ENCODE measurements at regions not wholly inside any gene's neighbourhood (a gene's known extent, or its start where the extent isn't known, plus 50 kb on each side); places are given as distances from the start of the nearest gene placed in this dataset.
"Not testable (repeated sequence)": the region's sequence is repeated elsewhere in the genome, so short reads cannot be mapped to it uniquely, and the experiment has no call there.

DNA sequence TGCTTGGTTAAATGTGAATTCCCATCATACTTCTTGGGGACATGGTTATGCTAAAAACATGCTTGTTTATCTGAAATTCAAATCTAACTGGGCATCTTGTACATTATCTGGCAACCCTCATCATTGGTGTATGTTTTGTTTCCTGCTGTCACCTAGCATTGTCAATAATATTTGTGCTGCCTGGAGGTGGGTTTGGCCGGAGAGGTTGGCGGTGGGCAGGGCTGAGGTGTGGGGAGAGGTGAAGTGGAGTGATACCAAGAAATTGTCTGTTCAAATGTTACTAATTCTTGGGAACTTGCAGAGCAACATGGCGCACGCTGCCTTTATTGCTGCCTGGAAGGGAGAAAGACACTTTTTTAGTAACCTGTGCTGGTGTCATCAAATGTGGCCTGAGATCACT, 280.5 kb downstream of the VRK1 start:
- DNase-seq, result no peak

DNA sequence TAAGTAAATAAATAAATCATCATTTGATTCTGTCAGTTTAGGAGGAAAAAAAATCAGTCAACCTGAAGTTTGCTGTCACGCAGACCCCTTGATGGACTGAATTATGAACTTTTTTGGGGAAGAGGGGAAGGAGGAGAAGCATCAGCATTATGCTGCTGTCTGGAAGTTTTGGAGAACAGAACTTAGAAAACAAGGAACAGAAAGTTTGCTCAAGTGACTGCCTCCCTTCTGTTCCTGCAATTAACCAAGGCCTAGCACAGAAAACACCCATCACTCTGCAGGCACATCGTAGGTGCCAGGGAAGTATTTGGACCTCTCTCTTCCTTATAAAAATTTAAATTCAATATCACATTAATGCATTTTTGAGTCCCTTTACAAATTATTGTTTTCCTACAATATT, 283.8 kb downstream of the VRK1 start:
- DNase-seq, result no peak

DNA sequence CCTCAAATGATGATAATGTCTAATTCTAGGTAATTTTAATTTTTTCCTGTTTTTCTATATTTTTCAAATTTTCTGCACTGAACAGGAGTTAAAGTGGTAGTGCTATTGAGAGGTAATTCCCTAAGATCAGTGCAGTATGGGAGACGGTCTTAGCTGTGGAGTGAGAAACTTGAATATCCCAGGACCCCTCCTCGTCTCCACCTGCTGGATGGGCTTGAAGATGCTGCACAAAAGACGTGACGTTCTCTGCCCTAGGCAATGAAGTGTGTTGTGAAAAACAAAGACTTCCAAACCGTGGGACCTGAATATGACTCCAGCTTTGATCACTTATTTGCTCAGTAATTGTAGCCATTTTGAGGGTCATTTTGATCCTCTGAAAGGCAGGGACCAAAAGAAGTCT, 298.1 kb downstream of the VRK1 start:
- DNase-seq, result no peak

DNA sequence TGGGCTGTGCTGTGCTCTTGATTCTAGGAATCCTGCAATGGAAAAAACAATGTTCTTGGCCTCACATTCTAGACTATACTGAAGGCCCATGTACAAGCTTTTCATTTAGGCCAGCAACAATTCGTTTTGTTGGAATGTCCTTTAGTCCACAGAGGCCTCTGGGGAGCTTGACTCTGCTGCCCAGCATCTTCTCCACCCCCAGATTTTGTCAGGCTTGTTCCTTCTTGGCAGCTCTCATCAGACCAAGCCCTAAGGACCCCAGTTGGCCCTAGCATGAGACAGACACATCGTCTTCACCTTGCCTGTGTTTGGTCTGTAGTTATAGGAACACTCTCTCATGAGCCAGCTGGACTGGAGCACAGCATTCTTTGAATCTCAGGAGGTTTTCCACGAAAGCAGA, 300.1 kb downstream of the VRK1 start:
- no peak for DNase-seq

DNA sequence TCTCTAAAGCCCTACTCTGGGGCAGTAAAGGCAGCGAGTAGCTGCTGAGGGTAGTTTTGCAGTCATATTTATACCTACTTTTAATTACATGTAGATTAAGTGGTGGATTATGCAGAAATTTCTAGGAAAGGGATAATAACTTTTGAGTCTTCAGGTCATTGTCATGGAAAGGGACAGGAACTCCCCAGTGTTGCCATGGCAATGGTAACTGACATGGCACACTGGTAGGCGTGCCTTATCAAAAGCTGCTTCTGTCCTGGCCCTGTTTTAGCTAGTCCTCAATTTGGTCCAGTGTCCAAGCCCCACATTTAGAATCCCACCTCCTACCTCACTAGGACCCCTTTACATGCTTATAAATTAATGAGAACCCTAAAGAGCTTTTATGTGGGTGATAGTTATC, 303.1 kb downstream of the VRK1 start:
- DNase-seq, result no peak

DNA sequence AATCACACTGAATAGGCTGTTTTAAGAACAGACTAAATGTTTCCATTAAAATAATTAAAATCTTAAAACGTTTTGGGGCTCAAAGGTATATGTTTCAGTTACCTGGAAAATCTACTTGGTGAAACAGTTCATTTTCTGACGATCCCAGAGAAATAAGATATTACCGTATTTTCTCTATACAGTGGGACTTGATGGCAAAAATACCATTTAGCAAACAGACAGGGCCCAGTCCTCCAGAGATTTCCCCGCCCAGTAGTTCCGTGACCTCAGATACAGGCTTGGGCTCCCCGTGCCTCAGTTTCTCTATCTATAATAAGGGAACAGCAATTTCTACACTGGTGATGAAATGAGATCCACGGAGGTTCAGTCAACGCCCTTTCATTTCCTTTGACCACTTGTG, 304.4 kb downstream of the VRK1 start:
- DNase-seq, result no peak

DNA sequence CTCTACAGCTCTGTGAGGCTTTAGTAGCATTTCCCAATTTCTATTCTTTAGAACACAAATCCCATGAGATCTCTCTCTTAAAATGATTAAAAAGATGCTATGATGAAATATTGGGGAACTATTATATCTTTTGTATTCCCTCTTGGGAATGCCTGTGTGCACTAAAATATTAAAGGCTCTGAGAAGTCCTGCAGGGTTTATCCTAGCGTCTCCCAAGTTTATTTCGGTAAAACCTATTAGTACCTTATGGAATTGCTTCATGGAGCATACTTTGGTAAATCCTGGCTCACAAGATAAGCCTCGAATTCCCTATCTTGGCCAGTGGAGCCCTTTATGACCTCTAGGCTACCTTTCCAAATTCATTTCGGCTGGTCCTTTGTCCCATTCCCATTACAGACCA, 306.8 kb downstream of the VRK1 start:
- no peak for DNase-seq

DNA sequence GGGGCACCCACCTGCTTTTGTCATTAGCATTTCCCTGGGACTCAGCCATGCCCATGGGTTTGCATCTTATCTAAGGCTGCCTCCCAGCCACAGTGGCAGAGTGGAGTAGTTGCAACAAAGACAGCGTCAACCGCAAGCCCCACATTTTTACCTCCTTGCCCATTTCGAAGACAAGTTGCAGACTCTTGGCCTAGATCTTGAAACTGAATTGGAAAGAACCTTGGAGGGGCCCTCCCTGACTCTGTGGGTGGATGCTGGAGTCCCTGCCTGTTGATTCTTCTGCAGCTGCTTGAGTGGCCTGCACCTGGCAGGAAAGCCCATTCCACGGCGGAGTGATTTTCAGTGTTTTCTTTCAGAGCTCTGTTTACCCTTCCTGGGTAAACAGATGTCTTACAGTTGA, 309.0 kb downstream of the VRK1 start:
- peak; percentile 17 for DNase-seq

DNA sequence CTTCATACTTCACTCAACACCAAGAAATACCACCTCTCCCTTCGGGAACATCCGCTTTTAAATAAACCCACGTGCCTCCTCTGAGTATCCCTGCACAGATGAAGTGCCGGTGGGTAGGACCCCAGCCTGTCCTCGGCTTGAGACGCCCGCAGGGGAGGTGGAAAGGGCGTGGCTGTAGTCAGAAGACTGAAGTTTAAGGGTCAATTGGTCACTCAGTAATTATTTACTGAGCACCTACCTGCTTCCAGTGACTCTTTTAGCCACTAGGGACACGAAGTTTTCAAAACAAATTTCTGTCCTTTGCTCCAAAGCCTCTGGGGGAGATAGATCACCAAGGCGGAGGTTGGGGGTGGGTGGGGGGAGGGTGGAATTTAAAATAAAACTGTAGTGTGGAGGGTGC, 309.4 kb downstream of the VRK1 start:
- DNase-seq, result no peak

DNA sequence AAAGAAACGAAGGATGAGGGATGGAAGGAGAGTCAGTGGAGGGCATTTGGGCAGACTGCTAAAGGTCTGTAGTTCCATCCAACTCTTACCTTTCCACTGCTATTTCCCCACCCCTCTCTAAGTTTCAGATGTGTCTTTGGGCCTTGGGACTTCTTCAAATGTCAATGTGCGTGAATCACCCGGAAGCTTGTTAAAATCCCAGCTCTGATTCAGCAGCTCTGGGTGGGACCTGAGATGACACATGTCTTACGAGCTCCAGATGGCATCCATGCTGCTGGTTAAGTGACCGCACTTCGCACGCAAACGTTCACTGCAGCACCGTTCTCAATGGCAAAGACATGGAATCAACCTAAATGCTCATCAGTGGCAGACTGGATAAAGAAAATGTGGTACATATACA, 309.9 kb downstream of the VRK1 start:
- DNase-seq, result no peak

DNA sequence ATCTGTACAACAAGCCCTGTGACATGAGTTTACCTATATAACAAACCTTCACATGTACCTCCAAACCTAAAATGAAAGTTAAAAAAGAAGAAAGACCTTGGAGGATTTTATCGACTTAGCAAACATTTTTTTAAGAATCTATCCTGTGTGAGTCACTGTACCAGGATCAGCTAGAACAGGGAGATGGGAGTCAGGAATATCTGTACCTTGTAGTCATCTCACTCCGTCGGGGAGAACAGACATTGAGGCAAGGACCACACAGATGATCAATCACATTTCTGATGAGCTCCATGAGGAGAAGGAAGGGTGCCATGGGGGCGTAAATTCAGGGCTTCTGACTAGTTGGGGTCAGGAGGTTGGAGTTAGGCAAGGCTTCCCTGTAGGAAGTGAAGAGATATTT, 310.6 kb downstream of the VRK1 start:
- no peak for DNase-seq

DNA sequence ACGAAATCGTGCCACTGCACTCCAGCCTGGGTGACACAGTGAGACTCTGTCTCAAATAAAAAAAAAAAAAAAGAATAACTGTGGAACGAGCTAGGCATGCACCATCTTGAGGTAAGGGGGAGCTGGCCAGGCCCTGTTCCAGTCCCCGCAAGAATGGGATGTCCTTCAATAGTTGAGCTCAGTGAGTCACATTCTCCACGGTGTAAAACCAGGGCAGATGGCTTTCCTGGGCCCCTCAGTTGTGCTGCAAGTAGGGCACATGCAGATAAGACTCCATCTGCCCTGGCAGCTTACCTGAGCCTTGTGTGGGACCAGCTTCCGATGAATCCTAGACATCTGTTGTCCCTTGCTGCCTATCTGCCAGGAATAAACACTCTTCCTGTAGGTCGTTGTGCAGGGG, 312.1 kb downstream of the VRK1 start:
- peak; percentile 91 for DNase-seq

DNA sequence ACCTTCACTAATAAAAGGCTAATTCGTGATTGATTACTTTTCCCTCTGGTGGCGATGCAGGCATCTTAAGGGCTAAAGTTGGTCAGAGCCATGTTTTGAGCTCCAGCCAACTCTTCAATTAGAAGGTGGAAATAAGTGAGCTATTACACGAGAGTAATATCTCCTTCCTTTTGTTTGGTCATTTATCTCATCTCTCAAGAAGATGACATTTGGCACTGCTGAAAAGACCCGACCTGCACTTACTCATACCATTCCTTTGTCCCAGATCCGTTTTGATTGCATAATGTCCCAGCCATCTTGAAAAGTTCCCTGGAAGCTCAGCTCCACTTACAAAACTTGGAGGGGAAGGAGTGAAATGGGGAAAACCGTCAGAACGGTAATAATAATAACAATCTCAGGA, 316.2 kb downstream of the VRK1 start:
- DNase-seq, result no peak

DNA sequence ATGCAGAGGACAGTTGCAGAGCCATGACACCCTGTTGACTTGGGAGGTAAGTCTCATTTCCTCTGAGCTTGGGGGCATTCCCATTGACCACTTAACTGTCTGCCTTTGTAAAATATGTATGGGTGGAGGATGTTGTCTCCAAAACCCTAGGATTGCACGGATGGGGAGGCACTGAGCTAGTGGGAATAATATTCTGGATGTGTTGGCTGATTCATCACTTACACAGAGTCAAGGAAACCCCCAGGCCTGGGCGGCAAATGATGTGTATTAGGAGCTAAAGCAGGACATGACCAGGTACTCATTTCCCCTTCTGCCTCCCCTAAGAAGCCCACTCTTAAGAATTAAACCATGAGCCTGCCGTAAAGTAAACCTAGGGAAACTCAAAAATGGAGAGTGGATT, 319.4 kb downstream of the VRK1 start:
- no peak for DNase-seq

DNA sequence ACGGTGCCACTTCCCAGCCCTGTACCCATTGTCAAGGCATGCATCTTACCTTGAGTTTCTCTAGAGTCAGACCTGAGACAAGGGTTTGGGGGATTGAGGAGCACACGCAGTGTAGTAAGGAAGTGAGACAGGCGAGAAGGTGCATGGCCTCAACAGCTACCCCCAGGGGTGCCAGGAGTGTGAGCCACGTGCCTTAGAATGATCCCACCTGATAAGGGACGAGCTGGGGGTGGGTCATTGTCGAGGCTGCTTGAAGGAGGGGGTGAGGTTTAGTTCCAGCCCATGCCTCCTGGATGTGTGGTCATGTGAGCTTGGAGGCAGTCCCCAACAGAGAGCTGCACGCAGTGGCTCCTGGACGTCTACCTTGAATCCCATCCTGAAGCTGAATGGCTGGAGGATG, 320.5 kb downstream of the VRK1 start:
- no peak for DNase-seq

DNA sequence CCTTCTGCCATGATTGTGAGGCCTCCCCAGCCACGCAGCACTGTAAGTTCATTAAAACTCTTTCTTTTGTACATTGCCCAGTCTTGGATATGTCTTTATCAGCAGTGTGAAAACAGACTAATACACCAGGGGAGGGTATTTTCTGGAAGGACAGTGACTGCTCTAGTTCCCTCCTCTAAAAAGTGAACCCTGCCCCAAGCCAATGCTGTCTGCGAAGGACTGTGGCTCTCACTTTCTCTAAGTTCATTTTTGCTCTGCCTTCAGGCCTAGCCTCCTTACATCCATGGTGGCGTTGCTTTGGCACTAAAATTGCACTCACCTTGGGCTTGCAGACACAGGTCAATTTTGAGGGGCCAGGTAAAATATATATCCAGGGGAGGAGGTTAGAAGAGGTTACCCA, 323.0 kb downstream of the VRK1 start:
- DNase-seq, result no peak

DNA sequence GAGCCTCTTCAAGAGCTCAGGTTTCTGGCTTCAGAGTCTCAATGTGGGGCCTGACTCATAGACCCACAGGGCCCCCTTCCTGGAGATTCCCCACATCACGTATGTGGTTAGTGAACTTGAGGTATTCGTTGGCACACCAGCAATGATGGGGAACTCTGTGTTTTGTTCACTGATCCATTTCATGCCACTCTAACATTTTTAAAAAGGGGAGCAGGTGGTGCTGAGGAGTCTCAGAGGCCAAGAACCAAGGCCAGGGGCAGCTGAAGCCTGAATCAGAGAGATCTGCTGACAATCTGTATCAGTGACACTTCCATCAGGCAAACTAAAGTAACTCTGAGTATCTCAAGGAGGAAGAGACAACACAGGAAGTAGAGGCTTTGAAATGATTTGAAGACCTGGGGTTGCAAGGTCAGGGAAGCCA, 323.4 kb downstream of the VRK1 start:
- DNase-seq, result no peak

DNA sequence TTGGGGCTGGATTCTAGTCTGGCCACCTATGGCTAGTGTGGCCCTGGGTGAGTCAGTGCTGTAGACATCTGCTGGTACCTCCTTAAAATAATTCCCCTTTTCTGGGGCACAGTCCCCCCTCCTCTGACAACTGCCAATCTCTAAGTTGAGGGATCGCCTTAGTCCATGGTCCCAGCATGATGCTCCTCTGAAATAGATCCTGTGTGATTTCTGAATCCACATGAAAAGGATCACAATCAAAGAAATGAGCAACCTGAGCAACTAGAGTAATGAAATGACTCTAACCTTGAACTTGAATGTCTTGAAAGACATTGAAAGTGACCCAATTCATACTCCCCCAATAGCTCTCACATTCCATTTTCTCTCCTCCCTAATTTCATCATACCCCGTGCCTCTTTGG, 332.5 kb downstream of the VRK1 start:
- DNase-seq, result no peak

DNA sequence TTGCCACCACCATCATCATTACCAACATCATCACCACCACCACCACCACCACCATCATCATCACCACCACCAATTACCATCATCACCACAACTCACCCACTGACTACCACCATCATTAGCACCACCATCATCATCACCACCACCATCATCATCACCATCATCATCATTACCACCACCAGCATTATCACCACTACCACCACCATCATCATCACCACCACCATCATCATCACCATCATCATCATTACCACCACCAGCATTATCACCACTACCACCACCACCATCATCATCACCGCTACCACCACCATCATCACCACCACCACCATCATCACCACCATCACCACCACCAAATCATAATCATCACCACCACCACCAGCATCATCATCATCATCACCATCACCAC, 338.7 kb downstream of the VRK1 start:
- DNase-seq, result not testable (repeated sequence)

DNA sequence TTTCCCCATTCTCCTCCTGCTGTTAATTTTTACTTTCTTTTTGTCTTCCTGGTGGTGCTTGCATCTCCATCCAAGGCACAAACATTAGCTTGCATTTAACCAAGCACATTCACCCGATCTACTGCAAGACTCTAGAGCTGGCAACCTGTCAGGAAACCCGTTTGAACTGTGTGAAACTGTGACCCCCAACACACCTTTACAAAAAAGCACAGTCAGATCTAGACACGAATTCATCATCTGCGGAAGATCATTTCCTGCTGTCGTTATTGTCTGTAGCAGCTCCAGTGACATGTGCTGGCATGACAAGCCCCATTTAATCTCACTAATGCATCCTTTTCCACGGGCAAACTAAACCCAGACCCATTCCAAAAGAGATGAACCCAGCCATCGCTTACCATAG, 340.5 kb downstream of the VRK1 start:
- no peak for DNase-seq

DNA sequence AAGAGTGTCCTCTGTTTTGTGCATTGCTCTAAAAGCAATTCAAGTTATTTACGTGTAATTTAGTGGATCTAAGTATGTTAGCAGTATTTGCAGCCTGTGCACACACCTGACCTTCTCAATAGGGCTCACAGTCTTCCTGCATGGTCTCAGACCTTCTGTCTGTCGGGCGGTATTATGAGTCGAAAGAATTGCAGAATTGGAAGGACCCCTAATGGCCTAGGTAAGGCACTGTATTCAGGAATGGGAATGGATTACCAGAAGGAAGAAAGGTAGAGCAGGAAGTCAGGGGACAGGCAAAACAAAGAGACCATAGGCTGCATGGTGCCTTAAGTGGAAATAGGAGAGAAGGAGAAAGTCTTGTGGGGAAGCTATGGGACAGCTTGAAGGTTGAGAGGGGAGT, 341.6 kb downstream of the VRK1 start:
- DNase-seq, result no peak

DNA sequence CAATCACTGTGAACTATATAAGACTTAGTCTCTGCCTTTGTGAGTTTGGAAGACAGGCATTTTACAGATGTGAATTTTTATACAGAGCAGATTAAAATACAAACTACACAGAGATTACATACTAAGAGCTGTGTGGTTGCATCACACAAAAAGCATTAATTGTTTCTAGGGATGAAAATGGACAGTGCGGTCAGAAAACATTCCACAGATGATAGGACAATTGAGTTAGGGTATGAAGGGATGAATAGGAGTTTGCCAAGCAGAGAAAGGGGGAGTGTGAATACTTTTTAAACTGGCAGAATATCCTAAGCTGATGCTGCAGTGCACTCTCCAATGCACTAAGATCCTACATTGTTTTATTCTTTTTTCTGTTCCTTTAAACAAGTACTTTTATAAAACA, 345.8 kb downstream of the VRK1 start:
- DNase-seq, result no peak

DNA sequence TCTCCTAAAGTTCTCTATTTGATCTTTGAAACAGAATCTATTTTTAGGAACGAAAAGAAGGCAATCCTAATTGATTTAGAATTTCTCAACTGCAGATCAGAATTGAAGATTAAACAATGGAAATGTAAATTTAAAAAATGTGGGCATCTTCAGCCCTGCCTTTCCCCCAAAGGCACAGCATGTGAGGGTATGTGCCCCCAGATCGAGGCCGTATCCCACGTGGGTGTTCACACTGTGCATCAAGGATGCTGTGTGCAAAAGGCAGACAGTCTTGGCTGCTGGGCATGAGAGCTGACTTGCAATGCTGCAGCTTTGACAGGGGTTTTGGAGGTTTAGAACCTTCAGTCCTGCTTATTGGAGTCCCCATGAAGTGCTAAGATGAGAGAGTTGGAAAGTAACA, 346.3 kb downstream of the VRK1 start:
- DNase-seq, result no peak

DNA sequence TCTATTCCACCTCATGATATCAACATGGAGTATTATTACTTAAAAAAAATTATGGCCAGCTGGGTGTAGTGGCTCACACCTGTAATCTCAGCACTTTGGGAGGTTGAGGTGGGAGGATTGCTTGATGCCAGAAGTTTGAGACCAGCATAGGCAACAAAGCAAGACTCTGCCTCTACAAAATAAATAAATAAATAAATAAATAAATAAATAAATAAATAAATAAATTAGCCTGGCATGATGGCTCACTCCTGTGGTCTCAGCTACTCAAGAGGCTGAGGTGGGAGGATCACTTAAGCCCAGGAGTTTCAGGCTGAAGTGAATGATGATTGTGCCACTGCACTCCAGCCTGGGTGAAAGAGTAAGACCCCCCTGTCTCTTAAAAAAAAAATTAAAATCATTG, 350.8 kb downstream of the VRK1 start:
- not testable (repeated sequence) for DNase-seq

DNA sequence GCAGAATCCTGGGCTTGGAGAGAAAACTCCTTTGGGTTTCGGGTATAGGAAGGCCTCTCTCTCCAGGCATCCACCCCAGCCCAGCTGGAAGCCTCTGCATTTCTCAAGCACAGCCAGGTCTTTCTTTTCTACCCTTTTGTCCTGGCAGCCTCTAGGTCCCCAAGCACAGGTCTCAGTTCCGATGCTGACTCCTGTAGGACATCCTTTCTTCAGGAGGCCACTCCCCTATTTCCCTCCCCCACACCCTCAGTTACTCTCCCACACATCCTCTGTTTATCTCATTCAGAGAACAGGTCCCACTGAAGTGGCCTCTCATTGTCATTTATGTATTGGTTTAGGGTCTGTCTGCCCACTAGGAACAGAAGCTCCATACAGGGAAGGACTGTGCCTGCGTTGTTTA, 352.6 kb downstream of the VRK1 start:
- DNase-seq, result no peak

DNA sequence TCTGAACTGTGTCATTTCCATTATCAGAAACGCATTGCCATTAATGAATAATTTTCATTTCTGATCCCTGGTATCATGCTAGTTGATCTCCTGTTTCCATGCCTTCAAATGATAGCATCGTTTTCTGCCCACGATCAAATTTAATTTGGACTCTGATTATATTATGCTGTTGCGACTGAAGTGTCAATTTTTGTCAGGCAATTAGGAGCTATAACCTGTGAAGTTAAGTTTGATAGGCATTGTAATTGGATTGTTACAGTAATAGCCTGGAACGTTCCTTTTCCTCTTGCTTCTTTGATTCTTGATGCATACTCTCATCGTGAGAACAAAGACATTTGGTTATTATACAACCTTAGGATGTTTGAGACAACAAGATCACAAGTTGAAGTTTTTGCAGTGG, 356.3 kb downstream of the VRK1 start:
- DNase-seq, result no peak

DNA sequence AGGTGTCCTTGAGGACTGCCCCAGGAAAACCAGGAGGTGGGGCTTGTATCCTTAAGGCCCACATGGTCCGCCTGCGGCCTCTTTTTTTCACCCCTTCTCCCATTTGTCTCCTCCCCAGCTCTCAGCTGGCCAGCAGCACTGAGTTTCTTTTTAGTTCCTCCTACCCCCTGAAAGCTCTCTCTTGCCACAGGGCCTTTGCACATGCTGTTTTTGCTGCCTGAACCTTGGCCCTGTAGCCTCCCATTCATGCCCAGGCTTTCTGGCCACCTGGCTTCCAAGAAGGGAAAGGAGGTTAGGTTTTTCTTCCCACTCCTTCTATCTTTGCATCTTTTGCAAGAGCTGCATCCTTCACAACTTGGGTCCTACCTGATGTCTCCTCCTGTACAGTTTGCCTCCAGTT, 358.1 kb downstream of the VRK1 start:
- no peak for DNase-seq
